SK-N-SH (cell line): ENCODE measurements at regions not wholly inside any gene's neighbourhood (a gene's known extent, or its start where the extent isn't known, plus 50 kb on each side); places are given as distances from the start of the nearest gene placed in this dataset.

Source experiments
- CTCF ChIA-PET: fragments of 300-600, 350-600 bp; formaldehyde crosslinking; extraction: SDS; loops from one replicate; lab custom pipeline; 2021; lab: Yijun Ruan, JAX
- POLR2A ChIA-PET: fragments of 350-600 bp; sonication (Branson Sonifier 250); formaldehyde crosslinking; extraction: SDS; loops from one replicate; lab custom pipeline; 2020; ENCODE audit warnings: antibody characterized with exemption, inconsistent platforms; lab: Yijun Ruan, JAX
- DNase-seq: peaks from one replicate; pipeline ENCODE4 v3.0.0; 2012
- H2AFZ ChIP-seq: fragments of 200-600 bp; sonication (generic); 2 replicates; pipeline ENCODE4 v1.8.1; 2016; ENCODE audit warnings: antibody characterized with exemption, mild to moderate bottlenecking, low read depth
- H3F3A ChIP-seq: fragments of 200-600 bp; sonication (generic); replicated peaks from 2 replicates; pipeline ENCODE3; 2016; ENCODE audit warnings: antibody characterized with exemption, mild to moderate bottlenecking; ENCODE audit not compliant: insufficient read depth
- H3K27ac ChIP-seq, 2 experiments: fragments of 200-500 bp in 1 of 2; fragments of 200-600 bp in 1 of 2; sonication (Bioruptor generic) in 1 of 2; sonication (generic), shearing (Covaris generic) in 1 of 2; 2 replicates each; pipeline versions ENCODE4 v1.5.1 to v1.6.1; 2014 to 2016; ENCODE audit warnings: low read depth in 2 of 2, inconsistent platforms in 1 of 2, low read length in 1 of 2, mild to moderate bottlenecking in 1 of 2, mixed read lengths in 1 of 2
- H3K27me3 ChIP-seq: fragments of 200-600 bp; sonication (generic), shearing (Covaris generic); 2 replicates; pipeline ENCODE4 v1.6.1; 2016; ENCODE audit warnings: mixed run types; ENCODE audit not compliant: insufficient read depth
- H3K36me3 ChIP-seq, 2 experiments: fragments of 200-500 bp in 1 of 2; fragments of 200-600 bp in 1 of 2; sonication (Bioruptor generic) in 1 of 2; sonication (generic) in 1 of 2; replicated peaks in 1 of 2; 2 replicates each; pipeline versions ENCODE3 to v1.5.1; 2014 to 2016; ENCODE audit warnings: low read length in 1 of 2, mild to moderate bottlenecking in 1 of 2; ENCODE audit not compliant: insufficient read depth in 2 of 2, control insufficient read depth in 1 of 2
- H3K4me1 ChIP-seq, 2 experiments: fragments of 200-500 bp in 1 of 2; fragments of 200-600 bp in 1 of 2; sonication (Bioruptor generic) in 1 of 2; sonication (generic), shearing (Covaris generic) in 1 of 2; 2 replicates each; pipeline versions ENCODE4 v1.5.1 to v1.6.1; 2014 to 2016; ENCODE audit warnings: low read depth in 1 of 2, low read length in 1 of 2, mixed run types in 1 of 2; ENCODE audit not compliant: insufficient read depth in 2 of 2, control insufficient read depth in 1 of 2
- H3K4me2 ChIP-seq: fragments of 200-600 bp; sonication (generic), shearing (Covaris generic); 2 replicates; pipeline ENCODE4 v1.6.1; 2017; ENCODE audit warnings: mixed run types
- H3K4me3 ChIP-seq, 2 experiments: fragments of 200-500 bp in 1 of 2; fragments of 200-600 bp in 1 of 2; sonication (Bioruptor generic) in 1 of 2; sonication (generic), shearing (Covaris generic) in 1 of 2; 2 replicates each; pipeline versions ENCODE4 v1.5.1 to v1.8.1; 2014 to 2016; ENCODE audit warnings: low read depth in 2 of 2, inconsistent platforms in 1 of 2, low read length in 1 of 2, mild to moderate bottlenecking in 1 of 2, mixed read lengths in 1 of 2, moderate library complexity in 1 of 2
- H3K79me2 ChIP-seq: fragments of 200-600 bp; sonication (generic); 2 replicates; pipeline ENCODE4 v1.8.1; 2017; ENCODE audit warnings: mild to moderate bottlenecking; ENCODE audit not compliant: insufficient read depth
- H3K9ac ChIP-seq: fragments of 200-600 bp; sonication (generic); 2 replicates; pipeline ENCODE4 v1.6.1; 2017; ENCODE audit warnings: mixed run types
- H3K9me2 ChIP-seq: fragments of 200-600 bp; sonication (generic); 2 replicates; pipeline ENCODE4 v1.6.1; 2017; ENCODE audit warnings: mixed run types
- H3K9me3 ChIP-seq: fragments of 200-600 bp; sonication (generic); 2 replicates; pipeline ENCODE4 v1.6.1; 2017; ENCODE audit warnings: mixed run types, mild to moderate bottlenecking, moderate library complexity
- H4K20me1 ChIP-seq: fragments of 200-600 bp; sonication (generic); 2 replicates; pipeline ENCODE4 v1.6.1; 2017; ENCODE audit warnings: mild to moderate bottlenecking, mixed run types; ENCODE audit not compliant: insufficient read depth
- CHD2 ChIP-seq: fragments of 150-350 bp; IDR thresholded peaks from 2 replicates; pipeline ENCODE4 v1.6.1; 2018; ENCODE audit warnings: low read length; ENCODE audit not compliant: partially characterized antibody
- EP300 ChIP-seq, 2 experiments: IDR thresholded peaks; 2 replicates each; pipeline versions ENCODE4 v1.4.0 to v1.6.1; 2012; ENCODE audit warnings: borderline replicate concordance in 1 of 2, low read depth in 1 of 2, low read length in 1 of 2
- EZH2phosphoT487 ChIP-seq: fragments of 200-600 bp; sonication (generic); IDR thresholded peaks from 2 replicates; pipeline ENCODE4 v1.6.1; 2017; ENCODE audit warnings: low read depth, mixed run types, mild to moderate bottlenecking, antibody characterized with exemption, moderate library complexity, borderline replicate concordance
- FOSL2 ChIP-seq: IDR thresholded peaks from 2 replicates; pipeline ENCODE4 v1.4.0; 2012; ENCODE audit warnings: low read depth, mild to moderate bottlenecking, moderate library complexity, borderline replicate concordance
- FOXJ3 ChIP-seq: sonication (generic); formaldehyde crosslinking; IDR thresholded peaks from 2 replicates; pipeline ENCODE4 v1.5.1; 2020; ENCODE audit warnings: mild to moderate bottlenecking, missing genetic modification reagents
- GABPA ChIP-seq: IDR thresholded peaks from 2 replicates; pipeline ENCODE4 v1.4.0; 2012; ENCODE audit warnings: low read depth, mild to moderate bottlenecking
- POLR2AphosphoS5 ChIP-seq: IDR thresholded peaks from 2 replicates; pipeline ENCODE4 v1.6.1; 2012; ENCODE audit warnings: low read depth, low read length
- RCOR1 ChIP-seq: fragments of 150-350 bp; IDR thresholded peaks from 2 replicates; pipeline ENCODE4 v1.6.1; 2017; ENCODE audit warnings: antibody characterized with exemption, low read length
- RFX5 ChIP-seq: IDR thresholded peaks from 2 replicates; pipeline ENCODE4 v1.6.1; 2012; ENCODE audit warnings: mild to moderate bottlenecking, improper control_type of control experiment, low read length
- RXRA ChIP-seq: IDR thresholded peaks from 2 replicates; pipeline ENCODE4 v1.4.0; 2012; ENCODE audit warnings: low read depth, mild to moderate bottlenecking, borderline replicate concordance
- SIN3A ChIP-seq: IDR thresholded peaks from 2 replicates; pipeline ENCODE4 v1.6.1; 2012; ENCODE audit warnings: low read depth, mild to moderate bottlenecking, low read length, moderate library complexity, borderline replicate concordance
- SMC3 ChIP-seq: IDR thresholded peaks from 2 replicates; pipeline ENCODE4 v1.6.1; 2012; ENCODE audit warnings: low read depth, low read length, improper control_type of control experiment
- TEAD4 ChIP-seq: IDR thresholded peaks from 2 replicates; pipeline ENCODE4 v1.4.0; 2012; ENCODE audit warnings: mild to moderate bottlenecking, borderline replicate concordance; ENCODE audit not compliant: insufficient read depth
- USF1 ChIP-seq: IDR thresholded peaks from 2 replicates; pipeline ENCODE4 v1.4.0; 2012; ENCODE audit warnings: low read depth, borderline replicate concordance
- YY1 ChIP-seq: IDR thresholded peaks from 2 replicates; pipeline ENCODE4 v1.4.0; 2012; ENCODE audit warnings: low read depth, mild to moderate bottlenecking
- WGBS: methylation state at CpG from one replicate; pipeline ENCODE4 v1.1.6; 2017; ENCODE audit warnings: low lambda C conversion rate; 5-methylcytosine and 5-hydroxymethylcytosine counted together
- TF ChIP-seq, protein P1 (sequence below): fragments of 200-600 bp; sonication (generic); IDR thresholded peaks from 2 replicates; pipeline ENCODE4 v1.6.1; 2017; ENCODE audit warnings: antibody characterized with exemption, mild to moderate bottlenecking, moderate library complexity
- TF ChIP-seq, protein P2 (sequence below): IDR thresholded peaks from 2 replicates; pipeline ENCODE4 v1.4.0; 2012; ENCODE audit warnings: low read depth, borderline replicate concordance

DNA sequence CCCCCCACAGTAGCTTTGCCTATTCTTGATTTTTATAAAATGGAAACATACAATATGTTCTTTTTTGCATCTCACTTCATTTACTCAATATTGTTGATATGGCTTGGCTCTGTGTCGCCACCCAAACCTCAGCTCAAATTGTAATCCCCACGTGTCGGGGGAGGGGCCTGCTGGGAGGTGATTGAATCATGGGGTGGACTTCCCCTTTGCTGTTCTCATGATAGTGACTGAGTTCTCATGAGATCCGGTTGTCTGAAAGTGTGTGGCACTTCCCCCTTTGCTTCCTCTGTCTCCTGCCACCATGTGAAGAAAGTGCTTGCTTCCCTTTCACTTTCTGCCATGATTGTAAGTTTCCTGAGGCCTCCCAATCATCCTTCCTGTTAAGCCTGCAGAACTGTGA is 431.3 kb downstream of the MN1 start:
- CTCF ChIA-PET: no interaction called here
- Histone ChIP-seq H3K79me2 (no peaks in the 10 kb centered on the region), H2AFZ (no peak overlapping the region), H3K9ac (no peak overlapping the region), H4K20me1 (no peaks in the 10 kb centered on the region), H3K27me3 (peaks cover 4% of the 10 kb centered on the region), H3F3A (no peaks in the 10 kb centered on the region), H3K4me3 (no peak overlapping the region), H3K27ac (no peak overlapping the region), H3K9me3 (no peaks in the 10 kb centered on the region), H3K4me2 (no peak overlapping the region), H3K4me1 (no peaks in the 10 kb centered on the region), H3K9me2 (no peaks in the 10 kb centered on the region), H3K36me3 (no peaks in the 10 kb centered on the region)
- TF ChIP-seq USF1 (no peak), FOSL2 (no peak), POLR2AphosphoS5 (no peak)
- TF ChIP-seq, protein P1, sequence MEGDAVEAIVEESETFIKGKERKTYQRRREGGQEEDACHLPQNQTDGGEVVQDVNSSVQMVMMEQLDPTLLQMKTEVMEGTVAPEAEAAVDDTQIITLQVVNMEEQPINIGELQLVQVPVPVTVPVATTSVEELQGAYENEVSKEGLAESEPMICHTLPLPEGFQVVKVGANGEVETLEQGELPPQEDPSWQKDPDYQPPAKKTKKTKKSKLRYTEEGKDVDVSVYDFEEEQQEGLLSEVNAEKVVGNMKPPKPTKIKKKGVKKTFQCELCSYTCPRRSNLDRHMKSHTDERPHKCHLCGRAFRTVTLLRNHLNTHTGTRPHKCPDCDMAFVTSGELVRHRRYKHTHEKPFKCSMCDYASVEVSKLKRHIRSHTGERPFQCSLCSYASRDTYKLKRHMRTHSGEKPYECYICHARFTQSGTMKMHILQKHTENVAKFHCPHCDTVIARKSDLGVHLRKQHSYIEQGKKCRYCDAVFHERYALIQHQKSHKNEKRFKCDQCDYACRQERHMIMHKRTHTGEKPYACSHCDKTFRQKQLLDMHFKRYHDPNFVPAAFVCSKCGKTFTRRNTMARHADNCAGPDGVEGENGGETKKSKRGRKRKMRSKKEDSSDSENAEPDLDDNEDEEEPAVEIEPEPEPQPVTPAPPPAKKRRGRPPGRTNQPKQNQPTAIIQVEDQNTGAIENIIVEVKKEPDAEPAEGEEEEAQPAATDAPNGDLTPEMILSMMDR: no peak
- POLR2A ChIA-PET: no interaction called here
- DNase-seq: no peak
- 42% methylated on average over 4 of the region's 4 CpGs for WGBS

GRCh38 chr22:27370987-27371386 is 430.6 kb downstream of the MN1 start:
- no peak for DNase-seq
- CTCF ChIA-PET: no interaction called here
- no peak overlapping the region for H3K9ac ChIP-seq
- H3K27ac ChIP-seq: no peak overlapping the region
- H2AFZ ChIP-seq: no peak overlapping the region
- TF ChIP-seq RXRA: no peak
- TF ChIP-seq CHD2: no peak
- no peak for TF ChIP-seq FOXJ3 (CRISPR knock-in tag)
- TF ChIP-seq GABPA: no peak
- TF ChIP-seq USF1: no peak
- TF ChIP-seq YY1: no peak
- no peak for TF ChIP-seq EZH2phosphoT487
- TF ChIP-seq SIN3A: no peak
- TF ChIP-seq, protein P1: no peak
- TF ChIP-seq, protein P2, sequence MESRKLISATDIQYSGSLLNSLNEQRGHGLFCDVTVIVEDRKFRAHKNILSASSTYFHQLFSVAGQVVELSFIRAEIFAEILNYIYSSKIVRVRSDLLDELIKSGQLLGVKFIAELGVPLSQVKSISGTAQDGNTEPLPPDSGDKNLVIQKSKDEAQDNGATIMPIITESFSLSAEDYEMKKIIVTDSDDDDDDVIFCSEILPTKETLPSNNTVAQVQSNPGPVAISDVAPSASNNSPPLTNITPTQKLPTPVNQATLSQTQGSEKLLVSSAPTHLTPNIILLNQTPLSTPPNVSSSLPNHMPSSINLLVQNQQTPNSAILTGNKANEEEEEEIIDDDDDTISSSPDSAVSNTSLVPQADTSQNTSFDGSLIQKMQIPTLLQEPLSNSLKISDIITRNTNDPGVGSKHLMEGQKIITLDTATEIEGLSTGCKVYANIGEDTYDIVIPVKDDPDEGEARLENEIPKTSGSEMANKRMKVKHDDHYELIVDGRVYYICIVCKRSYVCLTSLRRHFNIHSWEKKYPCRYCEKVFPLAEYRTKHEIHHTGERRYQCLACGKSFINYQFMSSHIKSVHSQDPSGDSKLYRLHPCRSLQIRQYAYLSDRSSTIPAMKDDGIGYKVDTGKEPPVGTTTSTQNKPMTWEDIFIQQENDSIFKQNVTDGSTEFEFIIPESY: no peak
- TF ChIP-seq RFX5: no peak
- TF ChIP-seq EP300 (IDR thresholded peaks at IDR 0.05; ENCODE audit: borderline replicate concordance in 1 of 2, low read depth in 1 of 2, low read length in 1 of 2): no peak
- TF ChIP-seq TEAD4: no peak
- no peak for TF ChIP-seq POLR2AphosphoS5
- TF ChIP-seq RCOR1: no peak
- TF ChIP-seq SMC3: no peak
- H4K20me1 ChIP-seq: no peaks in the 10 kb centered on the region
- WGBS: 21% methylated on average over 2 of the region's 4 CpGs
- POLR2A ChIA-PET: no interaction called here
- H3K79me2 ChIP-seq: no peaks in the 10 kb centered on the region
- H3K9me3 ChIP-seq: no peaks in the 10 kb centered on the region
- H3F3A ChIP-seq: no peaks in the 10 kb centered on the region
- no peaks in the 10 kb centered on the region; the same call in none of the 2 replicates for H3K27me3 ChIP-seq
- no peak overlapping the region for H3K4me3 ChIP-seq
- H3K4me2 ChIP-seq: no peak overlapping the region
- no peaks in the 10 kb centered on the region for H3K36me3 ChIP-seq
- H3K4me1 ChIP-seq: no peaks in the 10 kb centered on the region
- H3K9me2 ChIP-seq: no peaks in the 10 kb centered on the region
